ENCODE measurements at regions not wholly inside any gene's neighbourhood (a gene's known extent, or its start where the extent isn't known, plus 50 kb on each side); places are given as distances from the start of the nearest gene placed in this dataset.

DNA sequence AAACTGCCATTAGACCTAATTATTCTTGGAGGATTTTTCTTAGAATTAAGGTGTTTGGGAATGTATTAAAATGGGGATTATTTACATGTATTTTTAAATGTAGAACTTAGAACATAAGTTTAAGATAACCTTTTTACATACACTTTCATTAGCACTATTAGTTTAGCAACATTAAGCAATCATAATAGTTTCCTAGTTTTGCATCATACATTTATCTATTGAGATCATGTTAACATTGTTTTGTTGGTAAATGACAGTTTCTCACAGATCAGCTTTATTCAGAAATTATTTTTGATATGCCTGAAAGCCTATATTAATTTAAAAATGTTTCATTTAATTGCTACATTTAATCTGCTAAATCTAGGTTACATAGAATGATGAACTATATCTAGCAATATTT lies 189.7 kb upstream of the PPP1R3A start:
- Histone ChIP-seq H3K4me3 (no peak overlapping the region), H3K27ac (no peak overlapping the region)
- no peak for DNase-seq (ENCODE audit: low spot score)
- TF ChIP-seq, protein P1, sequence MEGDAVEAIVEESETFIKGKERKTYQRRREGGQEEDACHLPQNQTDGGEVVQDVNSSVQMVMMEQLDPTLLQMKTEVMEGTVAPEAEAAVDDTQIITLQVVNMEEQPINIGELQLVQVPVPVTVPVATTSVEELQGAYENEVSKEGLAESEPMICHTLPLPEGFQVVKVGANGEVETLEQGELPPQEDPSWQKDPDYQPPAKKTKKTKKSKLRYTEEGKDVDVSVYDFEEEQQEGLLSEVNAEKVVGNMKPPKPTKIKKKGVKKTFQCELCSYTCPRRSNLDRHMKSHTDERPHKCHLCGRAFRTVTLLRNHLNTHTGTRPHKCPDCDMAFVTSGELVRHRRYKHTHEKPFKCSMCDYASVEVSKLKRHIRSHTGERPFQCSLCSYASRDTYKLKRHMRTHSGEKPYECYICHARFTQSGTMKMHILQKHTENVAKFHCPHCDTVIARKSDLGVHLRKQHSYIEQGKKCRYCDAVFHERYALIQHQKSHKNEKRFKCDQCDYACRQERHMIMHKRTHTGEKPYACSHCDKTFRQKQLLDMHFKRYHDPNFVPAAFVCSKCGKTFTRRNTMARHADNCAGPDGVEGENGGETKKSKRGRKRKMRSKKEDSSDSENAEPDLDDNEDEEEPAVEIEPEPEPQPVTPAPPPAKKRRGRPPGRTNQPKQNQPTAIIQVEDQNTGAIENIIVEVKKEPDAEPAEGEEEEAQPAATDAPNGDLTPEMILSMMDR (IDR thresholded peaks at IDR 0.05), result no peak

DNA sequence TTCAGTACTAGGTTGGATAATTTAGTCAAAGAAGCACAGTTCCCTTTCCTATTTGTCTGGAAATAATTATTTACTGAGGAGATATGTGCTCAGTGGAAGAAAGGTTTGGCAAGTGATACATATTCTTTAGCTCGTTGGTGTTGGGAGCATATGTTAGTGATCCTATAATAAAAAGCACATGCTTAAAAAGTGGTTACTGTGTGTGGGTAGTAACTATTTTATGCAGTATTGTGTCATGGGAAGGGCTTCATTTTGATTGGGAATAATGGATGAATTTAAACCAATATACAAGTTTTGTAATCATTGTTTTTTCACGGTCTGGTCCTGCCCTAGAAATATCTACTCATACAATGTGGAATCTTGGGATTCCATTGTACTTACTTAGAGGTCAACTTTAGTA lies 188.7 kb upstream of the PPP1R3A start:
- Histone ChIP-seq H3K4me3 (no peak overlapping the region), H3K27ac (no peak overlapping the region)
- DNase-seq (ENCODE audit: low spot score), result no peak
- TF ChIP-seq, protein P1 (IDR thresholded peaks at IDR 0.05), result no peak

DNA sequence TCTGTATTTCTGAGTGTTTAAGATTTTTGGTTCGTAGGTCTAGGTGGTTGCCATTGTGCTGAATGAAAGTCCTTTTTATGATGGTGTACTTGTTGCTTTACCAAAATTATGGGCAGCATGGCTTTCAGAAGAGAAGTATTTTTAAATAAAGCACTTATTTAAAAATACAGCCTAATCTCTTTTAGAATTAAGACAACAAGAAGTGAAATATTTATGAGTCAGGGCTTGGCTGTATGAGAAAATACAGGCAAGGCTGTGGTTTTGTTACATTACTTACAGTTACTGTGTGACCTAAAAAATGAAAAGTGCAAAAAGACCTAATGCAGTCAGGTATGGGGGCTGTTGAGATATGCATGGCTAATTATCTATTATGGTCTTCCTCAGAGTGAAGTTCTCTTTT lies 185.2 kb upstream of the PPP1R3A start:
- Histone ChIP-seq H3K27ac (no peak overlapping the region), H3K4me3 (no peak overlapping the region)
- DNase-seq (ENCODE audit: low spot score), result no peak
- TF ChIP-seq, protein P1 (IDR thresholded peaks at IDR 0.05), result no peak

DNA sequence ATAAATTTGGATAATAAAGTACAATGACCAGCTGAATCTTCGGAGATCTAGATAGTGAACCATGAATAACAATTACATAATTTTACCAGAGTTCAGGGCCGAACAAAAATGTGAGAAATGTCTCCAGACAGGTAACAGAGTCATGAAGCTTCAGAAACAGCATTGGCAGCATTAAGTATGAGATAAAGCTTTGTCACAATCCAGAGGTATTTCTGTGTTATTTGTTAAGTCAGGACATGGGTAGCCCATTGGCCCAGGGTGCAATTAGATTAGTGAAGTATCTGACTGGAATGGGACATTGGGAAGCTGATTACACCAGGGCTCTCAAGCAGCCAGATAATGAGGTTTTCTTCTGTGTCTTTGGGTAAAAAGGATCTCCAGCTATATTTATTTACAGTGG lies 184.2 kb upstream of the PPP1R3A start:
- TF ChIP-seq, protein P1 (IDR thresholded peaks at IDR 0.05), result no peak
- DNase-seq (ENCODE audit: low spot score), result no peak
- Histone ChIP-seq H3K4me3 (no peak overlapping the region), H3K27ac (no peak overlapping the region)

DNA sequence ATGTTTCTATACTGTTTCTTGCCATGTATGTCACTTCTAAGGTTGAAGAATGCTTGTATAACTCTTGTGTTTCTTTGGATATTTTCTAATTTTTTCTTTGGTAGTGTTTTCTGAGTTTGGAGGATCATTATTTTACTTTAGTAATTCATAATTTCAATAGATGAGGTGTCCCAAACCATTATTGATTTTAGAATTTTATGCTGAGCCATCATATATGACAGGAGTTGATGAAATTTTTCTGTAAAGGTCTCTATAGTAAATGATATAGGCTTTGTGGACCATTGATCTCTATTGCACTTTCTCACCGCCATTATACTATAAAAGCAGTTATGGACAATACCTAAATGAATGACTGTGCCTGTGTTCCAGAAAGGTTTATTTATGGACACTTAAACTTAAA lies 183.3 kb upstream of the PPP1R3A start:
- TF ChIP-seq, protein P1 (IDR thresholded peaks at IDR 0.05), result no peak
- DNase-seq (ENCODE audit: low spot score), result no peak
- Histone ChIP-seq H3K27ac (no peak overlapping the region), H3K4me3 (no peak overlapping the region)

DNA sequence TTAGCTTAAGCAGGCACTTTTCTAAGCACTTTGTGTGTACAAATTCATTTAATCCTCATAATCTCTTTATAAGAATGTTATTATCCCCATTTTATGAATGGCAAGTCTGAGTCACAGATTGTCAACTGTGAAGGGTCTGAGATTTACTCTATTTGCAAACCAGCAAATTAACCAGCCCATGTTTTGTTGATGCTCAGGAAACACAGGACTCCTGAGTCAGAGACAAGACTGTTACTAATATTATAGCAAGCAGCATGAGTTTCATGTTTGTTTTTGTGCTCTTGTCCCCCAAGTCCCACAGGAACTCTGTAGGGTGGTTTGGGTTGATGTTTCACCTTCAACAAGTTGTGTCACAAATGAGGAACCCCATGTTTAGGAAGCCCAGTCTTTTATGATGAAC lies 182.0 kb upstream of the PPP1R3A start:
- Histone ChIP-seq H3K4me3 (no peak overlapping the region), H3K27ac (no peak overlapping the region)
- TF ChIP-seq, protein P1 (IDR thresholded peaks at IDR 0.05), result no peak
- no peak for DNase-seq (ENCODE audit: low spot score)

DNA sequence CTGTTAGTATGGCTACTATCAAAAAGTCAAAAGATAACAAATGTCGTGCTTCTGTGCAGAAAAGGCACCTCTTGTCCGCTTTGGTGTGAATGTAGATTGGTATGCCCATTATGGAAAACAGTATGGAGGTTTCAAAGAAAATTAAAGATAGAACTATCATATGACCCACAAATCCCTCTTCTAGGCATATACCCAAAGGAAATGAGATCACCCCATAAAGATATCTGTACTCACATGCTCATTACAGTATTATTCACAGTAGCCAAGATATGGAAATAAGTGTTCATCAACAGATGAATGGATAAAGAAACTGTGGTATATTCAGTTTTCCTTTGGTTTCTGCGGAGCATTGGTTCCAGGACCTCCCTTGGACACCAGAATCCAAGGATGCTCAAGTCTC lies 180.5 kb upstream of the PPP1R3A start:
- DNase-seq (ENCODE audit: low spot score), result no peak
- no peak overlapping the region for H3K27ac ChIP-seq
- TF ChIP-seq, protein P1 (IDR thresholded peaks at IDR 0.05), result no peak

More for the DNA sequence above, 180.5 kb upstream of the PPP1R3A start:
- H3K4me3 ChIP-seq, result no peak overlapping the region
